ENCODE measurements at regions not wholly inside any gene's neighbourhood (a gene's known extent, or its start where the extent isn't known, plus 50 kb on each side); places are given as distances from the start of the nearest gene placed in this dataset.

- TF ChIP-seq, protein P1, sequence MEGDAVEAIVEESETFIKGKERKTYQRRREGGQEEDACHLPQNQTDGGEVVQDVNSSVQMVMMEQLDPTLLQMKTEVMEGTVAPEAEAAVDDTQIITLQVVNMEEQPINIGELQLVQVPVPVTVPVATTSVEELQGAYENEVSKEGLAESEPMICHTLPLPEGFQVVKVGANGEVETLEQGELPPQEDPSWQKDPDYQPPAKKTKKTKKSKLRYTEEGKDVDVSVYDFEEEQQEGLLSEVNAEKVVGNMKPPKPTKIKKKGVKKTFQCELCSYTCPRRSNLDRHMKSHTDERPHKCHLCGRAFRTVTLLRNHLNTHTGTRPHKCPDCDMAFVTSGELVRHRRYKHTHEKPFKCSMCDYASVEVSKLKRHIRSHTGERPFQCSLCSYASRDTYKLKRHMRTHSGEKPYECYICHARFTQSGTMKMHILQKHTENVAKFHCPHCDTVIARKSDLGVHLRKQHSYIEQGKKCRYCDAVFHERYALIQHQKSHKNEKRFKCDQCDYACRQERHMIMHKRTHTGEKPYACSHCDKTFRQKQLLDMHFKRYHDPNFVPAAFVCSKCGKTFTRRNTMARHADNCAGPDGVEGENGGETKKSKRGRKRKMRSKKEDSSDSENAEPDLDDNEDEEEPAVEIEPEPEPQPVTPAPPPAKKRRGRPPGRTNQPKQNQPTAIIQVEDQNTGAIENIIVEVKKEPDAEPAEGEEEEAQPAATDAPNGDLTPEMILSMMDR (IDR thresholded peaks at IDR 0.05): no peak
- TF ChIP-seq EP300 (IDR thresholded peaks at IDR 0.05; ENCODE audit: low read depth) (no peak), POLR2AphosphoS5 (IDR thresholded peaks at IDR 0.05) (no peak)
These were observed 266.1 kb downstream of the SMARCA2 start for GRCh38 chr9:2281031-2281802.

Data from transverse colon (tissue), 4 donors.